SK-N-SH (cell line): ENCODE measurements at regions not wholly inside any gene's neighbourhood (a gene's known extent, or its start where the extent isn't known, plus 50 kb on each side); places are given as distances from the start of the nearest gene placed in this dataset.

Source experiments
- CTCF ChIA-PET: fragments of 300-600, 350-600 bp; formaldehyde crosslinking; extraction: SDS; loops from one replicate; lab custom pipeline; 2021; lab: Yijun Ruan, JAX
- POLR2A ChIA-PET: fragments of 350-600 bp; sonication (Branson Sonifier 250); formaldehyde crosslinking; extraction: SDS; loops from one replicate; lab custom pipeline; 2020; ENCODE audit warnings: antibody characterized with exemption, inconsistent platforms; lab: Yijun Ruan, JAX
- DNase-seq: peaks from one replicate; pipeline ENCODE4 v3.0.0; 2012
- H2AFZ ChIP-seq: fragments of 200-600 bp; sonication (generic); 2 replicates; pipeline ENCODE4 v1.8.1; 2016; ENCODE audit warnings: antibody characterized with exemption, mild to moderate bottlenecking, low read depth
- H3F3A ChIP-seq: fragments of 200-600 bp; sonication (generic); replicated peaks from 2 replicates; pipeline ENCODE3; 2016; ENCODE audit warnings: antibody characterized with exemption, mild to moderate bottlenecking; ENCODE audit not compliant: insufficient read depth
- H3K27ac ChIP-seq, 2 experiments: fragments of 200-500 bp in 1 of 2; fragments of 200-600 bp in 1 of 2; sonication (Bioruptor generic) in 1 of 2; sonication (generic), shearing (Covaris generic) in 1 of 2; 2 replicates each; pipeline versions ENCODE4 v1.5.1 to v1.6.1; 2014 to 2016; ENCODE audit warnings: low read depth in 2 of 2, inconsistent platforms in 1 of 2, low read length in 1 of 2, mild to moderate bottlenecking in 1 of 2, mixed read lengths in 1 of 2
- H3K27me3 ChIP-seq: fragments of 200-600 bp; sonication (generic), shearing (Covaris generic); 2 replicates; pipeline ENCODE4 v1.6.1; 2016; ENCODE audit warnings: mixed run types; ENCODE audit not compliant: insufficient read depth
- H3K36me3 ChIP-seq, 2 experiments: fragments of 200-500 bp in 1 of 2; fragments of 200-600 bp in 1 of 2; sonication (Bioruptor generic) in 1 of 2; sonication (generic) in 1 of 2; replicated peaks in 1 of 2; 2 replicates each; pipeline versions ENCODE3 to v1.5.1; 2014 to 2016; ENCODE audit warnings: low read length in 1 of 2, mild to moderate bottlenecking in 1 of 2; ENCODE audit not compliant: insufficient read depth in 2 of 2, control insufficient read depth in 1 of 2
- H3K4me1 ChIP-seq, 2 experiments: fragments of 200-500 bp in 1 of 2; fragments of 200-600 bp in 1 of 2; sonication (Bioruptor generic) in 1 of 2; sonication (generic), shearing (Covaris generic) in 1 of 2; 2 replicates each; pipeline versions ENCODE4 v1.5.1 to v1.6.1; 2014 to 2016; ENCODE audit warnings: low read depth in 1 of 2, low read length in 1 of 2, mixed run types in 1 of 2; ENCODE audit not compliant: insufficient read depth in 2 of 2, control insufficient read depth in 1 of 2
- H3K4me2 ChIP-seq: fragments of 200-600 bp; sonication (generic), shearing (Covaris generic); 2 replicates; pipeline ENCODE4 v1.6.1; 2017; ENCODE audit warnings: mixed run types
- H3K4me3 ChIP-seq, 2 experiments: fragments of 200-500 bp in 1 of 2; fragments of 200-600 bp in 1 of 2; sonication (Bioruptor generic) in 1 of 2; sonication (generic), shearing (Covaris generic) in 1 of 2; 2 replicates each; pipeline versions ENCODE4 v1.5.1 to v1.8.1; 2014 to 2016; ENCODE audit warnings: low read depth in 2 of 2, inconsistent platforms in 1 of 2, low read length in 1 of 2, mild to moderate bottlenecking in 1 of 2, mixed read lengths in 1 of 2, moderate library complexity in 1 of 2
- H3K79me2 ChIP-seq: fragments of 200-600 bp; sonication (generic); 2 replicates; pipeline ENCODE4 v1.8.1; 2017; ENCODE audit warnings: mild to moderate bottlenecking; ENCODE audit not compliant: insufficient read depth
- H3K9ac ChIP-seq: fragments of 200-600 bp; sonication (generic); 2 replicates; pipeline ENCODE4 v1.6.1; 2017; ENCODE audit warnings: mixed run types
- H3K9me2 ChIP-seq: fragments of 200-600 bp; sonication (generic); 2 replicates; pipeline ENCODE4 v1.6.1; 2017; ENCODE audit warnings: mixed run types
- H3K9me3 ChIP-seq: fragments of 200-600 bp; sonication (generic); 2 replicates; pipeline ENCODE4 v1.6.1; 2017; ENCODE audit warnings: mixed run types, mild to moderate bottlenecking, moderate library complexity
- H4K20me1 ChIP-seq: fragments of 200-600 bp; sonication (generic); 2 replicates; pipeline ENCODE4 v1.6.1; 2017; ENCODE audit warnings: mild to moderate bottlenecking, mixed run types; ENCODE audit not compliant: insufficient read depth
- CTCF ChIP-seq: fragments of 200-600 bp; sonication (generic); IDR thresholded peaks from 2 replicates; pipeline ENCODE4 v1.6.1; 2017; ENCODE audit warnings: antibody characterized with exemption, mild to moderate bottlenecking, moderate library complexity
- ELF1 ChIP-seq: IDR thresholded peaks from 2 replicates; pipeline ENCODE4 v1.4.0; 2012
- FOXJ3 ChIP-seq: sonication (generic); formaldehyde crosslinking; IDR thresholded peaks from 2 replicates; pipeline ENCODE4 v1.5.1; 2020; ENCODE audit warnings: mild to moderate bottlenecking, missing genetic modification reagents
- FOXM1 ChIP-seq: IDR thresholded peaks from 2 replicates; pipeline ENCODE4 v1.4.0; 2012; ENCODE audit warnings: low read depth, mild to moderate bottlenecking
- GABPA ChIP-seq: IDR thresholded peaks from 2 replicates; pipeline ENCODE4 v1.4.0; 2012; ENCODE audit warnings: low read depth, mild to moderate bottlenecking
- IRF3 ChIP-seq: fragments of 150-350 bp; IDR thresholded peaks from 2 replicates; pipeline ENCODE4 v1.6.1; 2016; ENCODE audit warnings: mild to moderate bottlenecking, low read depth, low read length
- JUND ChIP-seq: IDR thresholded peaks from 2 replicates; pipeline ENCODE4 v1.4.0; 2012
- MAX ChIP-seq: IDR thresholded peaks from 2 replicates; pipeline ENCODE4 v1.4.0; 2012; ENCODE audit warnings: low read depth
- MXI1 ChIP-seq: IDR thresholded peaks from 2 replicates; pipeline ENCODE4 v1.6.1; 2012; ENCODE audit warnings: mild to moderate bottlenecking, low read depth, low read length, improper control_type of control experiment
- NFIC ChIP-seq: IDR thresholded peaks from 2 replicates; pipeline ENCODE4 v1.4.0; 2012; ENCODE audit warnings: borderline replicate concordance
- NRF1 ChIP-seq: IDR thresholded peaks from 2 replicates; pipeline ENCODE4 v1.6.1; 2012; ENCODE audit warnings: low read depth, mild to moderate bottlenecking, low read length
- PBX3 ChIP-seq: IDR thresholded peaks from 2 replicates; pipeline ENCODE4; 2012
- RAD21 ChIP-seq: IDR thresholded peaks from 2 replicates; pipeline ENCODE4 v1.6.1; 2012; ENCODE audit warnings: mild to moderate bottlenecking, low read length
- RCOR1 ChIP-seq: fragments of 150-350 bp; IDR thresholded peaks from 2 replicates; pipeline ENCODE4 v1.6.1; 2017; ENCODE audit warnings: antibody characterized with exemption, low read length
- REST ChIP-seq: IDR thresholded peaks from 2 replicates; pipeline ENCODE4 v1.6.1; 2012; ENCODE audit warnings: mild to moderate bottlenecking, low read depth, low read length, moderate library complexity
- RFX5 ChIP-seq: IDR thresholded peaks from 2 replicates; pipeline ENCODE4 v1.6.1; 2012; ENCODE audit warnings: mild to moderate bottlenecking, improper control_type of control experiment, low read length
- SIN3A ChIP-seq: IDR thresholded peaks from 2 replicates; pipeline ENCODE4 v1.6.1; 2012; ENCODE audit warnings: low read depth, mild to moderate bottlenecking, low read length, moderate library complexity, borderline replicate concordance
- TAF1 ChIP-seq: IDR thresholded peaks from 2 replicates; pipeline ENCODE4 v1.6.1; 2012; ENCODE audit warnings: low read depth, mild to moderate bottlenecking, low read length, moderate library complexity, borderline replicate concordance
- WGBS: methylation state at CpG from one replicate; pipeline ENCODE4 v1.1.6; 2017; ENCODE audit warnings: low lambda C conversion rate; 5-methylcytosine and 5-hydroxymethylcytosine counted together

- H3K79me2 ChIP-seq = no peaks in the 10 kb centered on the region
- H3K9me2 ChIP-seq = no peaks in the 10 kb centered on the region
- no peak overlapping the region for H3K4me2 ChIP-seq
- ChIA-PET CTCF (interaction anchor here (0.6 to 1.7 kb wide), 11 partner anchors 10 to 78 kb away, joined by 3 to 11 read pairs (median 3); no protein-coding TSS in a partner anchor), POLR2A (no interaction called here)
- H3K4me1 ChIP-seq = no peaks in the 10 kb centered on the region
- H3K4me3 ChIP-seq = no peak overlapping the region
- TF ChIP-seq GABPA = no peak
- peak; percentile 47 for TF ChIP-seq CTCF
- no peak for TF ChIP-seq NRF1
- TF ChIP-seq RAD21 = 0 out of 2 replicates have a peak, but pooled peaks have one; percentile 24
- TF ChIP-seq REST = no peak
- H3K9ac ChIP-seq = no peak overlapping the region
- H2AFZ ChIP-seq = no peak overlapping the region
- no peaks in the 10 kb centered on the region for H3F3A ChIP-seq
- WGBS = 6% methylated on average over 6 of the region's 11 CpGs
- H3K27ac ChIP-seq = no peak overlapping the region
- H3K27me3 ChIP-seq = no peaks in the 10 kb centered on the region
- H4K20me1 ChIP-seq = no peaks in the 10 kb centered on the region
- H3K9me3 ChIP-seq = no peaks in the 10 kb centered on the region
- no peaks in the 10 kb centered on the region for H3K36me3 ChIP-seq
- DNase-seq = peak; percentile 25
Measured at GRCh38 chrX:42714981-42715700, 62.8 kb downstream of the PPP1R2C start.

GRCh38 chrX:42710452-42710851 lies 67.5 kb downstream of the PPP1R2C start:
- Histone ChIP-seq H3K79me2 (no peaks in the 10 kb centered on the region), H3K9ac (no peak overlapping the region), H3K9me3 (no peaks in the 10 kb centered on the region), H3K36me3 (no peaks in the 10 kb centered on the region), H4K20me1 (no peaks in the 10 kb centered on the region), H3K4me1 (no peaks in the 10 kb centered on the region), H3F3A (no peaks in the 10 kb centered on the region), H3K9me2 (no peaks in the 10 kb centered on the region), H2AFZ (no peak overlapping the region), H3K27me3 (no peaks in the 10 kb centered on the region), H3K4me3 (no peak overlapping the region), H3K4me2 (no peak overlapping the region), H3K27ac (no peak overlapping the region)
- ChIA-PET CTCF (no interaction called here), POLR2A (no interaction called here)
- 29% methylated on average over 2 of the region's 2 CpGs for WGBS
- no peak for DNase-seq
- TF ChIP-seq RCOR1 (no peak), IRF3 (no peak), RFX5 (no peak), MXI1 (no peak), MAX (no peak), RAD21 (no peak), PBX3 (no peak), SIN3A (no peak), TAF1 (no peak), GABPA (no peak), NFIC (no peak), FOXM1 (no peak), NRF1 (no peak), FOXJ3 (CRISPR knock-in tag) (no peak), JUND (no peak), ELF1 (no peak)
